ENCODE measurements at regions not wholly inside any gene's neighbourhood (a gene's known extent, or its start where the extent isn't known, plus 50 kb on each side); places are given as distances from the start of the nearest gene placed in this dataset.

GRCh38 chr11:79966592-79966991 is 525.8 kb upstream of the TENM4 start:
- no peak for DNase-seq
- WGBS, 2 donors: 57 to 62% methylated on average over 1 of the region's 1 CpG
- Histone ChIP-seq H3K9ac (ENCODE audit: insufficient read depth in 1 of 2, low read length in 2 of 2) (no peak overlapping the region), H3K4me3 (no peak overlapping the region), H3K36me3 (ENCODE audit: control insufficient read depth in 4 of 4, insufficient read depth in 4 of 4, low read length in 4 of 4) (no peaks in the 10 kb centered on the region), H3K9me3 (ENCODE audit: control insufficient read depth in 4 of 4, insufficient read depth in 3 of 4, low read length in 3 of 4) (peaks cover 0 to 3% (median 0%) of the 10 kb centered on the region in 4 donors), H3K27ac (ENCODE audit: low read depth in 1 of 2, low read length in 1 of 2) (no peak overlapping the region), H3K27me3 (ENCODE audit: control insufficient read depth in 3 of 3, insufficient read depth in 3 of 3, low read length in 2 of 3) (no peaks in the 10 kb centered on the region), H3K4me1 (ENCODE audit: control insufficient read depth in 5 of 5, insufficient read depth in 5 of 5, low read length in 5 of 5) (no peaks in the 10 kb centered on the region)
- ATAC-seq (ENCODE audit: insufficient read depth, low FRiP score): no peak
- no peak for TF ChIP-seq CTCF (IDR thresholded peaks at IDR 0.05; ENCODE audit: control extremely low read depth, extremely low read depth)

GRCh38 chr11:79963856-79964645 is 523.2 kb upstream of the TENM4 start:
- Histone ChIP-seq H3K4me3 (no peak overlapping the region), H3K36me3 (ENCODE audit: control insufficient read depth in 4 of 4, insufficient read depth in 4 of 4, low read length in 4 of 4) (no peaks in the 10 kb centered on the region), H3K9me3 (ENCODE audit: control insufficient read depth in 4 of 4, insufficient read depth in 3 of 4, low read length in 3 of 4) (peaks cover 0 to 4% (median 1%) of the 10 kb centered on the region in 4 donors), H3K27ac (ENCODE audit: low read depth in 1 of 2, low read length in 1 of 2) (no peak overlapping the region), H3K4me1 (ENCODE audit: control insufficient read depth in 5 of 5, insufficient read depth in 5 of 5, low read length in 5 of 5) (no peaks in the 10 kb centered on the region), H3K9ac (ENCODE audit: insufficient read depth in 1 of 2, low read length in 2 of 2) (no peak overlapping the region), H3K27me3 (ENCODE audit: control insufficient read depth in 3 of 3, insufficient read depth in 3 of 3, low read length in 2 of 3) (no peaks in the 10 kb centered on the region)
- no peak for TF ChIP-seq CTCF (IDR thresholded peaks at IDR 0.05; ENCODE audit: control extremely low read depth, extremely low read depth)
- DNase-seq: no peak
- no peak for ATAC-seq (ENCODE audit: insufficient read depth, low FRiP score)
- 56 to 58% methylated on average over 5 of the region's 5 CpGs for WGBS, 2 donors

GRCh38 chr11:79960461-79960860 is 519.6 kb upstream of the TENM4 start:
- Histone ChIP-seq H3K4me3 (no peak overlapping the region), H3K9me3 (ENCODE audit: control insufficient read depth in 4 of 4, insufficient read depth in 3 of 4, low read length in 3 of 4) (peaks cover 1 to 8% (median 4%) of the 10 kb centered on the region in 4 donors), H3K27me3 (ENCODE audit: control insufficient read depth in 3 of 3, insufficient read depth in 3 of 3, low read length in 2 of 3) (no peaks in the 10 kb centered on the region), H3K4me1 (ENCODE audit: control insufficient read depth in 5 of 5, insufficient read depth in 5 of 5, low read length in 5 of 5) (no peaks in the 10 kb centered on the region), H3K9ac (ENCODE audit: insufficient read depth in 1 of 2, low read length in 2 of 2) (no peak overlapping the region), H3K36me3 (ENCODE audit: control insufficient read depth in 4 of 4, insufficient read depth in 4 of 4, low read length in 4 of 4) (no peaks in the 10 kb centered on the region), H3K27ac (ENCODE audit: low read depth in 1 of 2, low read length in 1 of 2) (no peak overlapping the region)
- no peak for ATAC-seq (ENCODE audit: insufficient read depth, low FRiP score)
- TF ChIP-seq CTCF (IDR thresholded peaks at IDR 0.05; ENCODE audit: control extremely low read depth, extremely low read depth): no peak
- DNase-seq: no peak

GRCh38 chr11:79959318-79959717 is 518.5 kb upstream of the TENM4 start:
- H3K27me3 ChIP-seq (ENCODE audit: control insufficient read depth in 3 of 3, insufficient read depth in 3 of 3, low read length in 2 of 3): no peaks in the 10 kb centered on the region
- TF ChIP-seq CTCF (IDR thresholded peaks at IDR 0.05; ENCODE audit: control extremely low read depth, extremely low read depth): no peak
- no peaks in the 10 kb centered on the region for H3K4me1 ChIP-seq (ENCODE audit: control insufficient read depth in 5 of 5, insufficient read depth in 5 of 5, low read length in 5 of 5)
- no peak overlapping the region for H3K9ac ChIP-seq (ENCODE audit: insufficient read depth in 1 of 2, low read length in 2 of 2)
- no peak overlapping the region for H3K27ac ChIP-seq (ENCODE audit: low read depth in 1 of 2, low read length in 1 of 2)
- H3K4me3 ChIP-seq: no peak overlapping the region
- H3K36me3 ChIP-seq (ENCODE audit: control insufficient read depth in 4 of 4, insufficient read depth in 4 of 4, low read length in 4 of 4): no peaks in the 10 kb centered on the region
- ATAC-seq (ENCODE audit: insufficient read depth, low FRiP score) (no peak), DNase-seq (no peak)
- WGBS, 2 donors: 79 to 83% methylated on average over 2 of the region's 2 CpGs
- H3K9me3 ChIP-seq (ENCODE audit: control insufficient read depth in 4 of 4, insufficient read depth in 3 of 4, low read length in 3 of 4): peaks cover 1 to 8% (median 5%) of the 10 kb centered on the region in 4 donors

All from lung (tissue), 11 donors.